ENCODE measurements at regions not wholly inside any gene's neighbourhood (a gene's known extent, or its start where the extent isn't known, plus 50 kb on each side); places are given as distances from the start of the nearest gene placed in this dataset.

DNA sequence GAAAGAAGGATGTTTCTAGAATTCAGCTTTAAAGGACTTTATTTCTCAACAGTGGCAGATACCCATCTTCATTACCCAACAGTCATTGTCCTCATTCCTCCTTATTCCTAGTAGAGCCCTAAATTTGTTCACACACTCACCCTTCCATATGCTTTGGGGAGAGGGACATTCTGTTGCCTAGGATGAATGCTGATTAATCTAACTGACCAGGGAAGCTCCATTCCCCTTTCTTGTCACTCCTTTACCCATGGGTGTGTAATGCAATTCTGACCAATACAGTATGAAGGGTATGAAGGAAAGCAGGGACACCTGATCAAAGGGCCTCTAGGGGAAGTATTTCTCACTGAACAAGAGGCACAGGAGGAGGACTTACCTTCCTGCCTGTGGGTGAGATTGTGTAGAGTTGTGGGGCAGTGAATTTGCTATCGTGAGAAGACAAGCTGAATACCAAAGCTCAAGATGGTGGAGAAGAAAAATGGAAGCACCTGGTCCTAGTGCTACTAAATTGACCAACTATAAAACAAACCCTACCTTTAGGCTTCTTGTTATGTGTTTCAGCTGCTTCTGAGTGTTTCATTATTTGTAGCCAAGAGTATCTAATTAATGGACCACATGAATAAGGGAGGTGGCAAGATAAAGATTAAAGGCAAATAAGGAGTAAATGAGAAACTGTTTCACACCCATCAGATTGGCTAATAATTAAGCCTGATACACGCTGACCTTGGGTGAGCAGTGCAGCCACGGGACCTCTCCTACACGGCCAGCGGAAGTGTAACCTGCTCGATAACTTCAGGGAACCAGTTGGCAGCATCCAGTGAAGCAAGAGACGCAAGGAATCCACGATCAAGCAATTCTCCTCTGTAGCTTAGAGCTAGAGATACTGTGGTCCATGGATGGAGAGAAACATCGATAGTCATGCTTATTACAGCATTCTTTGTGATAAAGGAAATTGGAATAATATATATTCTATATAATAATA lies 202.3 kb downstream of the MYCN start:
- H3K4me1 Mint-ChIP-seq (ENCODE audit: low read depth): no peaks in the 10 kb centered on the region
- H3K27me3 Mint-ChIP-seq (ENCODE audit: low read depth): no peaks in the 10 kb centered on the region
- H3K36me3 Mint-ChIP-seq (ENCODE audit: low read depth): no peaks in the 10 kb centered on the region
- H3K9me3 Mint-ChIP-seq: no peaks in the 10 kb centered on the region
- intact Hi-C loops (cut with micrococcal nuclease): loop anchor here (2.0 to 5.0 kb wide), 2 partner anchors 174 to 200 kb away; partner anchors contain the start of gene MYCN
- CTCF ChIA-PET: interaction anchor here (0.6 to 1.6 kb wide), 2 partner anchors 115 to 202 kb away, joined by 3 to 12 read pairs; partner anchors contain the start of gene MYCN
- DNase-seq: no peak
- H3K4me3 Mint-ChIP-seq: no peak overlapping the region
- H3K27ac Mint-ChIP-seq: no peak overlapping the region

DNA sequence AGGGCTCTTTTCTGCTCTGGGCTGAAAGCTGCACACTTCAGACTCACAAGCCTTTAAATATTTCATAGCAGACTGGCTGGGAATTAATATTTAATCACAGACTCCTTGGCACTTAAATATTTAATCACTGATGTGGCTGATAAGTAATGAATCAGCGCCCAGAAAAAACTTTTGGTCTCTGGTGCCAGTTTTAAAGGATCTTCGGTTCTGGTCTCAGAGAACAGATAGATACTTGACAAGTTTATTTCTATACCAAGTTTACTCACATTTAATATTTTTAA lies 201.2 kb downstream of the MYCN start:
- Mint-ChIP-seq H3K4me1 (ENCODE audit: low read depth) (no peaks in the 10 kb centered on the region), H3K36me3 (ENCODE audit: low read depth) (no peaks in the 10 kb centered on the region), H3K9me3 (no peaks in the 10 kb centered on the region), H3K27ac (no peak overlapping the region), H3K27me3 (ENCODE audit: low read depth) (no peaks in the 10 kb centered on the region), H3K4me3 (no peak overlapping the region)
- CTCF ChIA-PET: interaction anchor here (1.6 kb wide), 1 partner anchor 201 kb away, joined by 12 read pairs; the partner anchor contains the start of gene MYCN
- no peak for DNase-seq
- intact Hi-C loops (cut with micrococcal nuclease): loop anchor here (5.0 kb wide), 1 partner anchor 199 kb away; the partner anchor contains the start of gene MYCN

GRCh38 chr2:16140771-16141640 lies 200.7 kb downstream of the MYCN start:
- Mint-ChIP-seq H3K9me3 (no peaks in the 10 kb centered on the region), H3K4me1 (ENCODE audit: low read depth) (no peaks in the 10 kb centered on the region), H3K4me3 (no peak overlapping the region), H3K27ac (no peak overlapping the region), H3K27me3 (ENCODE audit: low read depth) (no peaks in the 10 kb centered on the region), H3K36me3 (ENCODE audit: low read depth) (no peaks in the 10 kb centered on the region)
- CTCF ChIA-PET: no interaction called here
- intact Hi-C loops (cut with micrococcal nuclease): loop anchor here (5.0 kb wide), 1 partner anchor 199 kb away; the partner anchor contains the start of gene MYCN
- DNase-seq: no peak

DNA sequence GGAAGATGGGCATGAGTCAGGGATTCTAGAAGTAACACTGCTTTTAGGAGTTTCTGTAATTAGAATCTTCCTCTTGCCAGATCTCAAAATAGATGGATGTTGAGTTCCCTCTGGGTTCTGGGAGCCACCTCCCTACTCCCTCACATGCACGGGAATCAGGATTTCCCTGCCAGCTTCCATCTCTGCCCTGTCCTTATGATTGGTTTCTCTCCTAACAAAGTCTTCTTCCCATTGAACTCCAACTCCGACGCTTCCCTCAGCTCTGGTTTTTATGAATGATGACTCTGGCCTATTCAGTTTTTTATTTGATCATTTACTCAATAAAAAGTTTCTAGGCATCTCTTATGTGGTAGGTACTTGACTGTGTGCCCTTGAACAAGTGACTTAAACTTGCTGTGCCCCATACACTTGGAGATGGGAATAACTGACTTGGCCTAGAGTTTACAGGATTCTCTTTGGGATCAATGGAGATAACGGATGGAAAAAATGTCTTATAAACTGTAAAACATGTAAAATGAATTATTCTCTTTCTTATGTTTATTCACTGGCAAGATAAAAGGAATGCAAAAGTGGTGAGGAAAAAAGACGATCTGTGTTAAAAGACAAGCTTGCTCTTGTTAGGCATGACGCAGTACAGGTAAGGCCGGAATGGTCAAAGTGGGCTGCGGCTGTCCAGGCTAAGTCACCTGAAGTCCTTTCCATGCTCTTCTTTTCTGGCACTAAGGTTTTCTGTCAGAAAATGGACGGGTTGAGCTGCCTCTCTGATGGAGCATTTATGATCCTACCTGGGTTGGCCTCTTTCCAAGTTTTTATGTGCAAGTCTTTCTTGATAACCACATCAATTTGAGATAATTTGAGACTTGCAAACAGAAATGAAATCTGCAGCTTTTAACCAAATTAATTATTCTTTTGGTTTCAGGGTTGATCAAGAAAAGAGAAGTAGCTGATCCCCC lies 199.6 kb downstream of the MYCN start:
- no peaks in the 10 kb centered on the region for H3K27me3 Mint-ChIP-seq (ENCODE audit: low read depth)
- intact Hi-C loops (cut with micrococcal nuclease): loop anchor here (5.0 kb wide), 1 partner anchor 198 kb away; the partner anchor contains the start of gene MYCN
- no peak overlapping the region for H3K4me3 Mint-ChIP-seq
- H3K4me1 Mint-ChIP-seq (ENCODE audit: low read depth): no peaks in the 10 kb centered on the region
- no peak overlapping the region for H3K27ac Mint-ChIP-seq
- H3K9me3 Mint-ChIP-seq: no peaks in the 10 kb centered on the region
- DNase-seq: no peak
- no peaks in the 10 kb centered on the region for H3K36me3 Mint-ChIP-seq (ENCODE audit: low read depth)
- CTCF ChIA-PET: interaction anchor here (0.5 kb wide), 1 partner anchor 1588 kb away, joined by 3 read pairs; no protein-coding TSS in a partner anchor

DNA sequence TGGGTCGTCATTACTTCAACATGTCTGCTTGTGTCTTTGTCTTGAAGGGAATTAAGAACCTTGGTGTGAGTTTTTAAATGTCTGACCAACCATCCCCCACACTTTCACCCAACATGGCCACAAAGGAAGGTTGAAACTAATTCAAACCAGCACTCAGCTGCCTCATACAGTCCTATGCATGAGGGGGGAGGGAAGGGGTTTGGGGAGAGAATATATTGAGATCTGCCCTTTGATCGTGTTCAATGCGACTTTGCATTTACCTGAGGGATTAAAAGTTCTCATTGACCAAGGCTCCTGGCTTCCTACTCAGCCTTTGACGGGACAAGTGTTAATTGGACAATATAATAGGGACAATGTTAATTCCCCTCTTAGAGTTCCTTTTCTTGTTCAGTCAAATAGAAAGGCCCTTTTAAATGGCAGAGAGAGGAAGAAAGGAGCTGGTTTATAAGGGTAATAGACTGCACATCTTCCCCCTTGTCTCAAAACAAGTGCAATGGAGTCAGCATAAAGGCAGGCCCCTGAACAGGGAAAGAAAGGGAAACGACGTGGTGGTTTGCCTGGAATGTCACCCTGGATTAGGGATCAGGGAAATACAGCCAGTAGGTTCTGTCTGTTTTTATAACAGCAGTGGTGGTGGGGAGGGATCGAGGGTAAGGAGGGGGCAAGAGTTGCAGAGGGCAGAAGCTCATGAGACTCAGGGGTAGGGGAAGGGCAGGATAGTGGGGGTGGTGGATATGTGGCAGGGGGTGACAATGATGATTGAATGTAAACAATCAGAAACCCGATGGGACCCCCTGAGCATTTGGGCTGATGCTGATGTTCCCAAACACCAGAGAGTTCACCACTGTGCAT lies 198.7 kb downstream of the MYCN start:
- no peak overlapping the region for H3K27ac Mint-ChIP-seq
- no peak overlapping the region for H3K4me3 Mint-ChIP-seq
- H3K27me3 Mint-ChIP-seq (ENCODE audit: low read depth): no peaks in the 10 kb centered on the region
- CTCF ChIA-PET: interaction anchor here (0.5 kb wide), 1 partner anchor 1589 kb away, joined by 3 read pairs; no protein-coding TSS in a partner anchor
- no peaks in the 10 kb centered on the region for H3K36me3 Mint-ChIP-seq (ENCODE audit: low read depth)
- intact Hi-C loops (cut with micrococcal nuclease): no loop called here
- no peaks in the 10 kb centered on the region for H3K4me1 Mint-ChIP-seq (ENCODE audit: low read depth)
- H3K9me3 Mint-ChIP-seq: no peaks in the 10 kb centered on the region
- DNase-seq: no peak

DNA sequence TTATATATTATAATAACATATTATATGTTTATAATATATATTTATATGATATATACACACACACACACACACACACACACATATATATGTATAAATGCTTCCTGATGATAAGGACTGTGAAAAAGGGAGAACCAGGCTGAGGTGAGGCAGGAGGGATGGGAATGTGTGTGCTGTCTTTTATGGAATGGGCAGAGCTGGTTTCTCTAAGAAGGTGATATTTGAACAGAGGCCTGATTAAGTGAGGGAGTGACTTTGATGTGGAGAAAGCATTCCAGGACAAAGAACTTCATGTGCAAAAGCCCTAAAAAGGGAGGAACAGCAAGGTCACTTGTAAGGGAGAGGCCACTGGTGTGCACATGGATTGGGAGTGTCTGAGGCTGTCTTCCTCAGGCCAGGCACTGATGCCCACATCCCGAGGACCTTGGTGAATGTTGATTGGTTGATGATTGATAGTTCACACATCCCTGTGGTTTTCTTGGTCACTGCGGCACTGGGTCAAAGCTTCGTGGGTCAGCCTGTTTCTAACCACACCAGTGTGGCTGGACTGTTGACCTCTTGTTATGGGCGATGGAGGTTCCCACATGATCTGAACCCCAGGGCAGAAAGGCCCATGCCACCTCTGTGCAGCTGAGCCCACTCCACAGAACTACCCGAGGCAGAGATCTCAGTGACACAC lies 196.9 kb downstream of the MYCN start:
- intact Hi-C loops (cut with micrococcal nuclease): no loop called here
- no peaks in the 10 kb centered on the region for H3K4me1 Mint-ChIP-seq (ENCODE audit: low read depth)
- CTCF ChIA-PET: no interaction called here
- H3K9me3 Mint-ChIP-seq: no peaks in the 10 kb centered on the region
- H3K27me3 Mint-ChIP-seq (ENCODE audit: low read depth): no peaks in the 10 kb centered on the region
- no peak overlapping the region for H3K27ac Mint-ChIP-seq
- H3K4me3 Mint-ChIP-seq: no peak overlapping the region
- H3K36me3 Mint-ChIP-seq (ENCODE audit: low read depth): no peaks in the 10 kb centered on the region
- no peak for DNase-seq

DNA sequence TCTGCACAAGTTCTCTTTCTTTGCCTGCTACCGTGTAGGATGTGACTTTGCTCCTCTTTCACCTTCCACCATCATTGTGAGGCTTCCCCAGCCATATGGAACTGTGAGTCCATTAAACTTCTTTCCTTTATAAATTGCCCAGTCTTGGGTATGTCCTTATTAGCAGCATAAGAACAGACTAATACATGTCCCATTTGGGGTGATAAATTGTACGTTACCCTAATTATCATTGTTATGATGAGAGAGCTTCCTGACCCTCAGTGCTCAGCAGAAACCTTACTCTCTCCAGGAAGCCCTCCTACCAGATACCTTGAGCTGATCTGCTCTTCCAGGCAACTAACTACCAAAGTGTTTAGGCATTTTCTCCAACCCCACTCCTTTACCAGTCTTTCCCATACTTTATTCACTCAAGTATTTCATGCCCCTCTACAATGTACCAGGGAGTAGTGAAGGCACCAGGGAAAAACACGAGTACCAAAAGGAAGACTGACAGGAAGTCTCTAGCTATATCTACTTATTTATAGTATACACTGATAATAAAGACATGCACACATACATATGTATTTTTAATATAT lies 196.2 kb downstream of the MYCN start:
- intact Hi-C loops (cut with micrococcal nuclease): no loop called here
- no peak for DNase-seq
- CTCF ChIA-PET: no interaction called here
- Mint-ChIP-seq H3K4me3 (no peak overlapping the region), H3K36me3 (ENCODE audit: low read depth) (no peaks in the 10 kb centered on the region), H3K27me3 (ENCODE audit: low read depth) (no peaks in the 10 kb centered on the region), H3K4me1 (ENCODE audit: low read depth) (no peaks in the 10 kb centered on the region), H3K9me3 (no peaks in the 10 kb centered on the region), H3K27ac (no peak overlapping the region)

GRCh38 chr2:16135913-16136310 lies 195.6 kb downstream of the MYCN start:
- intact Hi-C loops (cut with micrococcal nuclease): no loop called here
- Mint-ChIP-seq H3K9me3 (no peaks in the 10 kb centered on the region), H3K27me3 (ENCODE audit: low read depth) (no peaks in the 10 kb centered on the region), H3K4me1 (ENCODE audit: low read depth) (no peaks in the 10 kb centered on the region), H3K36me3 (ENCODE audit: low read depth) (no peaks in the 10 kb centered on the region), H3K4me3 (no peak overlapping the region), H3K27ac (no peak overlapping the region)
- no peak for DNase-seq
- CTCF ChIA-PET: no interaction called here

DNA sequence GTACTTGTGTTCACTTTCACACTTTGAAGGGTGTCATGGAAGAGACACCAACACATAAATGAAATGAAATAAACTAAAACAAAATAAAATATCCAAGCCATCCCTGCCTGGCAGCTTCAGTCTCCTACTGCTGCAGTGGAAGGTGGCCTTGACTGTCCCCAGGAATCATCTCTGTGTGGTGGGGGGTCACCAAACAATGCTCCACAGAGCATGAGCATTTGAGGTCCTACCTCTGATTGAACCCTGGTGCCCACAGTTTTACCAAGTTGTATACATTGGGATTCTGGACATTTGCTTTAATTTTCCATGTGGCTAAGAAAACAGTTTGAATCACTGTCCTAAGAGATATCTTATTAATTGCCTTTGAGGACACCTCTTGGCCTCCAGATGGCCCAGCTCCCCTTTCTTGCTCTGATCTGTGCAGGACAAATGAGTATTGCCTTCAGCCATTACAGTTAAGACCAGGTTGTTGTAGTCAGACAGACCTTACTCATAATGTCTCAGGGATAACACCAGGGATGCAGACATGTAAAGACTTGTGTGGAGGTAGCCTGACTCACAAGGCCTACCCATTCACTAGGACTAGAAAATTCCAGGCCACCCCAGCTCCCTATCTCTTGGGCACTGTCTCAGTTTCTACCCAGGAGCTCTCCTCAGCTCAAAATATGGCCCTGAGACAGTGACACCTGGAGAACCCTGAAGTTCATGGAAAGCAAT lies 195.0 kb downstream of the MYCN start:
- Mint-ChIP-seq H3K27ac (no peak overlapping the region), H3K4me1 (ENCODE audit: low read depth) (no peaks in the 10 kb centered on the region), H3K4me3 (no peak overlapping the region), H3K9me3 (no peaks in the 10 kb centered on the region), H3K27me3 (ENCODE audit: low read depth) (no peaks in the 10 kb centered on the region), H3K36me3 (ENCODE audit: low read depth) (no peaks in the 10 kb centered on the region)
- DNase-seq: no peak
- CTCF ChIA-PET: no interaction called here
- intact Hi-C loops (cut with micrococcal nuclease): no loop called here

GRCh38 chr2:16134436-16135165 lies 194.3 kb downstream of the MYCN start:
- H3K27ac Mint-ChIP-seq: no peak overlapping the region
- intact Hi-C loops (cut with micrococcal nuclease): no loop called here
- DNase-seq: no peak
- H3K4me1 Mint-ChIP-seq (ENCODE audit: low read depth): no peaks in the 10 kb centered on the region
- CTCF ChIA-PET: no interaction called here
- no peaks in the 10 kb centered on the region for H3K36me3 Mint-ChIP-seq (ENCODE audit: low read depth)
- H3K9me3 Mint-ChIP-seq: no peaks in the 10 kb centered on the region
- no peak overlapping the region for H3K4me3 Mint-ChIP-seq
- no peaks in the 10 kb centered on the region for H3K27me3 Mint-ChIP-seq (ENCODE audit: low read depth)

Data from activated naive CD4-positive, alpha-beta T cell treated with anti-CD3 and anti-CD28 coated beads for 36 hours (primary cell).